ENCODE measurements at regions not wholly inside any gene's neighbourhood (a gene's known extent, or its start where the extent isn't known, plus 50 kb on each side); places are given as distances from the start of the nearest gene placed in this dataset.
"Not testable (repeated sequence)": the region's sequence is repeated elsewhere in the genome, so short reads cannot be mapped to it uniquely, and the experiment has no call there.

- H3K9ac ChIP-seq (ENCODE audit: low read depth in 1 of 3, low read length in 3 of 3); H3K27me3 ChIP-seq (ENCODE audit: control insufficient read depth in 3 of 3, insufficient read depth in 3 of 3, low read length in 3 of 3); H3K27ac ChIP-seq (ENCODE audit: low read depth, low read length); H3K4me1 ChIP-seq (ENCODE audit: control insufficient read depth in 3 of 3, insufficient read depth in 3 of 3, low read length in 3 of 3); H3K36me3 ChIP-seq (ENCODE audit: control insufficient read depth in 3 of 3, insufficient read depth in 3 of 3, low read length in 3 of 3); H3K9me3 ChIP-seq (ENCODE audit: control insufficient read depth in 3 of 3, low read length in 3 of 3); H3K4me3 ChIP-seq (ENCODE audit: low read length in 3 of 3): not testable (repeated sequence)
Measured at GRCh38 chr9:26492608-26493521, 399.7 kb downstream of the CAAP1 start.

- not testable (repeated sequence) for H3K9ac ChIP-seq (ENCODE audit: low read depth in 1 of 3, low read length in 3 of 3); H3K27me3 ChIP-seq (ENCODE audit: control insufficient read depth in 3 of 3, insufficient read depth in 3 of 3, low read length in 3 of 3); H3K36me3 ChIP-seq (ENCODE audit: control insufficient read depth in 3 of 3, insufficient read depth in 3 of 3, low read length in 3 of 3); H3K9me3 ChIP-seq (ENCODE audit: control insufficient read depth in 3 of 3, low read length in 3 of 3); H3K4me3 ChIP-seq (ENCODE audit: low read length in 3 of 3); H3K4me1 ChIP-seq (ENCODE audit: control insufficient read depth in 3 of 3, insufficient read depth in 3 of 3, low read length in 3 of 3); H3K27ac ChIP-seq (ENCODE audit: low read depth, low read length)
Measured at GRCh38 chr9:26491922-26492607, 400.5 kb downstream of the CAAP1 start.

DNA sequence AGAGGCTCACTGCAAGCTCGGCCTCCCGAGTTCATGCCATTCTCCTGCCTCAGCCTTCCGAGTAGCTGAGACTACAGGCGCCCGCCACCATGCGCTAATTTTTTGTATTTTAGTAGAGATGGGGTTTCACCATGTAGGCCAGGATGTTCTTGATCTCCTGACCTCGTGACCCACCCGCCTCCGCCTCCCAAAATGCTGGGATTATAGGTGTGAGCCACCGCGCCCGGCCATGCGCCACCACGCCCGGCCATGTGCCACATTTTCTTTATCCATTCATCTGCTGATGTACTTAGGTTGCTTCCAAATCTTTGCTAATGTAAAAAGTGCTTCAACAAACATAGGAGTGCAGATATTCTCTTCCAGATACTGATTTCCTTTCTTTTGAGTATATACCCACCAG lies 408.6 kb downstream of the CAAP1 start:
- Histone ChIP-seq H3K9ac (ENCODE audit: low read depth in 1 of 3, low read length in 3 of 3) (no peak overlapping the region), H3K27ac (ENCODE audit: low read depth, low read length) (no peak overlapping the region), H3K4me3 (ENCODE audit: low read length in 3 of 3) (no peak overlapping the region)

GRCh38 chr9:26477963-26478362 lies 414.6 kb downstream of the CAAP1 start:
- Histone ChIP-seq H3K9me3 (ENCODE audit: control insufficient read depth in 3 of 3, low read length in 3 of 3) (no peaks in the 10 kb centered on the region), H3K27me3 (ENCODE audit: control insufficient read depth in 3 of 3, insufficient read depth in 3 of 3, low read length in 3 of 3) (no peaks in the 10 kb centered on the region), H3K4me3 (ENCODE audit: low read length in 3 of 3) (no peak overlapping the region), H3K9ac (ENCODE audit: low read depth in 1 of 3, low read length in 3 of 3) (no peak overlapping the region), H3K36me3 (ENCODE audit: control insufficient read depth in 3 of 3, insufficient read depth in 3 of 3, low read length in 3 of 3) (no peaks in the 10 kb centered on the region), H3K4me1 (ENCODE audit: control insufficient read depth in 3 of 3, insufficient read depth in 3 of 3, low read length in 3 of 3) (no peaks in the 10 kb centered on the region), H3K27ac (ENCODE audit: low read depth, low read length) (no peak overlapping the region)

More for the DNA sequence above, 408.6 kb downstream of the CAAP1 start:
- H3K4me1 ChIP-seq (ENCODE audit: control insufficient read depth in 3 of 3, insufficient read depth in 3 of 3, low read length in 3 of 3) = no peaks in the 10 kb centered on the region
- no peaks in the 10 kb centered on the region for H3K27me3 ChIP-seq (ENCODE audit: control insufficient read depth in 3 of 3, insufficient read depth in 3 of 3, low read length in 3 of 3)
- H3K36me3 ChIP-seq (ENCODE audit: control insufficient read depth in 3 of 3, insufficient read depth in 3 of 3, low read length in 3 of 3) = no peaks in the 10 kb centered on the region
- no peaks in the 10 kb centered on the region for H3K9me3 ChIP-seq (ENCODE audit: control insufficient read depth in 3 of 3, low read length in 3 of 3)

GRCh38 chr9:26471261-26471660 lies 421.3 kb downstream of the CAAP1 start:
- Histone ChIP-seq H3K4me1 (ENCODE audit: control insufficient read depth in 3 of 3, insufficient read depth in 3 of 3, low read length in 3 of 3) (no peaks in the 10 kb centered on the region), H3K9ac (ENCODE audit: low read depth in 1 of 3, low read length in 3 of 3) (no peak overlapping the region), H3K36me3 (ENCODE audit: control insufficient read depth in 3 of 3, insufficient read depth in 3 of 3, low read length in 3 of 3) (no peaks in the 10 kb centered on the region), H3K27me3 (ENCODE audit: control insufficient read depth in 3 of 3, insufficient read depth in 3 of 3, low read length in 3 of 3) (no peaks in the 10 kb centered on the region), H3K9me3 (ENCODE audit: control insufficient read depth in 3 of 3, low read length in 3 of 3) (peaks cover 0 to 6% (median 0%) of the 10 kb centered on the region in 3 donors), H3K27ac (ENCODE audit: low read depth, low read length) (no peak overlapping the region), H3K4me3 (ENCODE audit: low read length in 3 of 3) (no peak overlapping the region)

DNA sequence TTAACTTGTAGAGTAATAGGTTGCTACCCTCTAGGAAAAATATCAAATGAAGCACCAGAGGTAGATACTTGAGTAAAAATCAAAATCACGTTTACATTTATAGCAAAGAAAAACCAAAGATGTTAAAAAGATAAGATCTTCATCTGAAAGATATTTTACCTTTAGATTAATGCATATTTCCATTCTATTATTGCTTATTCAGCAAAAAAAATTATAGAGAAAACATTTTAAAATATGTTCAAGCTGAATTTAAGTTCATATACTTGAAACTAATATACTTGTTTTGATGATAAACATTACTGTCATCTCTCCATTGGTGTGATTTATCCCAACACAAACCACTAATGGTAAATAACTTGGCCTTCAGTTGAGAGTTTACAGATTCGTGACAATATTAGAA lies 422.3 kb downstream of the CAAP1 start:
- Histone ChIP-seq H3K27ac (ENCODE audit: low read depth, low read length) (no peak overlapping the region), H3K4me1 (ENCODE audit: control insufficient read depth in 3 of 3, insufficient read depth in 3 of 3, low read length in 3 of 3) (no peaks in the 10 kb centered on the region)

GRCh38 chr9:26463837-26464236 lies 428.8 kb downstream of the CAAP1 start:
- Histone ChIP-seq H3K4me3 (ENCODE audit: low read length in 3 of 3) (no peak overlapping the region), H3K9ac (ENCODE audit: low read depth in 1 of 3, low read length in 3 of 3) (no peak overlapping the region), H3K27me3 (ENCODE audit: control insufficient read depth in 3 of 3, insufficient read depth in 3 of 3, low read length in 3 of 3) (no peaks in the 10 kb centered on the region), H3K9me3 (ENCODE audit: control insufficient read depth in 3 of 3, low read length in 3 of 3) (peaks cover 0 to 1% (median 0%) of the 10 kb centered on the region in 3 donors), H3K36me3 (ENCODE audit: control insufficient read depth in 3 of 3, insufficient read depth in 3 of 3, low read length in 3 of 3) (no peaks in the 10 kb centered on the region), H3K4me1 (ENCODE audit: control insufficient read depth in 3 of 3, insufficient read depth in 3 of 3, low read length in 3 of 3) (no peaks in the 10 kb centered on the region), H3K27ac (ENCODE audit: low read depth, low read length) (no peak overlapping the region)

More for the DNA sequence above, 422.3 kb downstream of the CAAP1 start:
- Histone ChIP-seq H3K9me3 (ENCODE audit: control insufficient read depth in 3 of 3, low read length in 3 of 3) (peaks cover 0 to 6% (median 0%) of the 10 kb centered on the region in 3 donors), H3K27me3 (ENCODE audit: control insufficient read depth in 3 of 3, insufficient read depth in 3 of 3, low read length in 3 of 3) (no peaks in the 10 kb centered on the region), H3K36me3 (ENCODE audit: control insufficient read depth in 3 of 3, insufficient read depth in 3 of 3, low read length in 3 of 3) (no peaks in the 10 kb centered on the region), H3K9ac (ENCODE audit: low read depth in 1 of 3, low read length in 3 of 3) (no peak overlapping the region), H3K4me3 (ENCODE audit: low read length in 3 of 3) (no peak overlapping the region)

DNA sequence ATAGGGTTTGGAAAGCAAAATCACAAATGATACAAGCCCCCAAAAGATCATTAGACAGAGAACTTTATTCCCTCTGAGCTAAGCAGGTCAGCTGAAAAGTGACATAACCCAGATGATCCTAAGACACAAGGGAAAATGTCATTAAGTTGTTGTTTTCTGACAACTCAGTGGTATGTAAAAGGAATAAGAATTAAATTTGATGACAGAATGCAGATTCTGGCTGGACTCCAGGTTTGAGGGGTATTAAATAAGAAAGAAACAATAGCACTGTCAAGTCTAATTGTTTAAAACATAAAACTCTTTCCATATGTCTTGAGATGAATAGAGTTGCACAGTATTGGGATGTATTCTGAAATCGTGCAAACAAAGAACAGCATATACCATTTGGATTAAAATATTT lies 429.9 kb downstream of the CAAP1 start:
- Histone ChIP-seq H3K27me3 (ENCODE audit: control insufficient read depth in 3 of 3, insufficient read depth in 3 of 3, low read length in 3 of 3) (no peaks in the 10 kb centered on the region), H3K9me3 (ENCODE audit: control insufficient read depth in 3 of 3, low read length in 3 of 3) (no peaks in the 10 kb centered on the region), H3K27ac (ENCODE audit: low read depth, low read length) (no peak overlapping the region), H3K4me1 (ENCODE audit: control insufficient read depth in 3 of 3, insufficient read depth in 3 of 3, low read length in 3 of 3) (no peaks in the 10 kb centered on the region), H3K9ac (ENCODE audit: low read depth in 1 of 3, low read length in 3 of 3) (no peak overlapping the region), H3K4me3 (ENCODE audit: low read length in 3 of 3) (no peak overlapping the region), H3K36me3 (ENCODE audit: control insufficient read depth in 3 of 3, insufficient read depth in 3 of 3, low read length in 3 of 3) (no peaks in the 10 kb centered on the region)

DNA sequence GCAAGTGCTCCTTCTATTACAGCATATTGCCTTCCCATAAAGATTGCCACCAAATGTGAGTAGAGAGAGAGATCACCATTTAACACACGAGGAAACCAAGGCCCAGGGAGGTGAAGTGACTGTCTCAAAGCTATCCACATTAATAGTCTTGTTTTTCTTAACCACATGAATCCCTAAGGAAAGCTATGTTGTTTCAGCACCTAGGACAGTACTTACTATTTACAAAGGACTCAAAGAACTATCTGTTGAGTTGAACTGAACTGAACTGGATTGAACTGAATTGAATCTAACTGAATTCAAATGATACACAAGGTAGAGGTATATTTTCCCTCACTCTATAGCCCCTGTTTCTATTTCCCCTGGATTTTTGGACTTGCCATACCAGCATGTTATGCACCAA lies 430.4 kb downstream of the CAAP1 start:
- no peaks in the 10 kb centered on the region for H3K4me1 ChIP-seq (ENCODE audit: control insufficient read depth in 3 of 3, insufficient read depth in 3 of 3, low read length in 3 of 3)
- no peak overlapping the region for H3K4me3 ChIP-seq (ENCODE audit: low read length in 3 of 3)
- H3K27me3 ChIP-seq (ENCODE audit: control insufficient read depth in 3 of 3, insufficient read depth in 3 of 3, low read length in 3 of 3) = no peaks in the 10 kb centered on the region

GRCh38 chr9:26460624-26461023 lies 432.0 kb downstream of the CAAP1 start:
- Histone ChIP-seq H3K4me1 (ENCODE audit: control insufficient read depth in 3 of 3, insufficient read depth in 3 of 3, low read length in 3 of 3) (no peaks in the 10 kb centered on the region), H3K4me3 (ENCODE audit: low read length in 3 of 3) (no peak overlapping the region), H3K36me3 (ENCODE audit: control insufficient read depth in 3 of 3, insufficient read depth in 3 of 3, low read length in 3 of 3) (no peaks in the 10 kb centered on the region), H3K27me3 (ENCODE audit: control insufficient read depth in 3 of 3, insufficient read depth in 3 of 3, low read length in 3 of 3) (no peaks in the 10 kb centered on the region), H3K9ac (ENCODE audit: low read depth in 1 of 3, low read length in 3 of 3) (no peak overlapping the region), H3K27ac (ENCODE audit: low read depth, low read length) (no peak overlapping the region), H3K9me3 (ENCODE audit: control insufficient read depth in 3 of 3, low read length in 3 of 3) (no peaks in the 10 kb centered on the region)

More for the DNA sequence above, 430.4 kb downstream of the CAAP1 start:
- H3K9ac ChIP-seq (ENCODE audit: low read depth in 1 of 3, low read length in 3 of 3) = no peak overlapping the region
- H3K9me3 ChIP-seq (ENCODE audit: control insufficient read depth in 3 of 3, low read length in 3 of 3) = no peaks in the 10 kb centered on the region
- H3K36me3 ChIP-seq (ENCODE audit: control insufficient read depth in 3 of 3, insufficient read depth in 3 of 3, low read length in 3 of 3) = no peaks in the 10 kb centered on the region
- no peak overlapping the region for H3K27ac ChIP-seq (ENCODE audit: low read depth, low read length)

Data from skeletal muscle tissue (tissue), 3 donors.